HG03342 (cell line): ENCODE measurements at regions not wholly inside any gene's neighbourhood (a gene's known extent, or its start where the extent isn't known, plus 50 kb on each side); places are given as distances from the start of the nearest gene placed in this dataset.

Experiments used
- ATAC-seq: cut with Tn5 transposase; IDR thresholded peaks from one replicate; pipeline ENCODE4 v1.9.1; 2021; ENCODE audit warnings: mild to moderate bottlenecking, moderate library complexity; ENCODE audit not compliant: unreplicated experiment

DNA sequence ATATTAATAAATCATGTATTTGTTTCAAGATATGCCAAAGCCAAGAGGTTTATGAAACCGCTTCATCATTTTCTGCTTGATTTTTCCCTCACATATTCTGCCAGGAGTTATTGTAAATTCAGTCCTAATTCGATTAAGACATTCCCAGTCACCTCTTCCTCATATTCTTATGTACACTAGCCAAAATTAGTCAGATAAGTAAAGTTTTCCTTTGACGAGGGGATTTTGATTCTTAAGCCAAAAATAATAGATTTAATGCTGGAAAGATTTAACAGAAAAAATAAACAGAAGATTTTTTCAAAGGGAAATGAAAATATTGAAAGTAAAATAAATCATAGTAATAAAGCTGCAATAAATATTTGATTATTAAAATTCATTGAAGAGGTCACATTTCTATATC is 51.0 kb upstream of the VEGFC start:
- no peak for ATAC-seq

DNA sequence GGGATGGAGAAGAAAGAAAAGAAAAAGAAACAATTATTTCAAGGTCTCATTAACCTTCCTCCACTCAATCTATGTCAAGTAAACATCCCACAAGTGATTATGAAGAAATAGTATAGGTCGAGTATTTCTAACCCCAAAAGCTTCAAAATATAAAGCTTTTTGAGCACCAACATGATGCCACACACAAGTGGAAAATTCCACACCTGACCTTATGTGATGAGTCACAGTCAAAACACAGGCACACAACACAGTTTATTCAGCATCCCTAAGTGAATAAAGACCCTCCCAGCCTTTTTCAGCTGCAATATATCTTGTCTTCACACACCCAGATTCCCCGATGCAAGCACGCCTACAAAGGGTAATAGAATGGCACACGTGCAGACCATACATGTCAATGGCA is 51.7 kb upstream of the VEGFC start:
- ATAC-seq: no peak

DNA sequence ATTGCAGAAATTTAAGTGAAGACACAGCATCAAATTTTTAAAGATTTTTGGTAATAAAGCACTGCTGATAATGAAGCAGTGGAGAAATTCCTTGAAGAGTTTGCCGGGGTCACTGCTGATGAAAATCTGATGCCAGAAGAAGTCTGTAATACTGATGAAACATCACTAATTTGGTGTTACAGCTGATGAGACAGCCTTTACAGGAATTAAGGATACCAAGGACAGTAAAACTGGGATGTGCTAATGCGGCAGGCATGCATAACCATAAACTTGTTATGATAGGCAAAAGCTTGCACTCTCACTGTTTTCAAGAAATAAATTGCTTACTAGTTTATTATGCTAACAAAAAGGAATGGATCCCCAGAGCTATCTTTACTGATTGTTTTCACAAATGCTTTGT is 52.9 kb upstream of the VEGFC start:
- no peak for ATAC-seq

DNA sequence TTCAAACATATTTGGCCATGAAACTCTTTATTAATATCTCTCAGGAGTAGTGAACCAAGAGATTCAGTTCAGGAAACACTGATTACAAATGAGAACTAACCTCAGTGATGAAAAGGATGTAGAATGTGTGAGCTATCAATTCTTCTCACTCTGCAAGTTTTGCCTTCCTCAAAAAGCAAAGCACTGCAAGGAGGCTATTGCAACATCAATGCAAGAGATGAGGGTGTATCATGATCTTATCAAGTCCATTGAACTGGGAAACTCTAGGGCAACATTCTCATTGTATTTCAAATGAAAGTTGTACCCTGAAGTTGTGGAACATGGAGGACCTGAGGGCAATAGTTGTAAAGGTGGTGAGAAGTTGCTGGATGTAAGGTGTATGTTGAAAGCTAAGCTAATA is 56.4 kb upstream of the VEGFC start:
- ATAC-seq: no peak

DNA sequence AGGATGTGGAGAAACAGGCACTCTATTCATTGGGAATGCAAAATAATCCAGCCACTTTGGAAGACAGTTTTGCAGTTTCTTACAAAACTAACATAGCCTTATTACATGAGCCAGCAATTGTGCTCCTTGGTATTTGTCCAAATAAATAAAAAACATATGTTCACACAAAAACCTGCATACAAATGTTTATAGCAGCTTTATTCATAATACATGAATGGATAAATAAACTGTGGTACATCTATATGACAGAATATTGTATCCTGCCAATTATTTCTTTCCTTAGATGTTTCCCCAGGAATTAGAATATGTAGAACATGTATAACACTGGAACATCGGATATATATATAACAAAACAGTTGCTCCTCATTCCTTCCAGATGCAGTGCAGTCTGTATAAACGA is 57.7 kb upstream of the VEGFC start:
- ATAC-seq: no peak

DNA sequence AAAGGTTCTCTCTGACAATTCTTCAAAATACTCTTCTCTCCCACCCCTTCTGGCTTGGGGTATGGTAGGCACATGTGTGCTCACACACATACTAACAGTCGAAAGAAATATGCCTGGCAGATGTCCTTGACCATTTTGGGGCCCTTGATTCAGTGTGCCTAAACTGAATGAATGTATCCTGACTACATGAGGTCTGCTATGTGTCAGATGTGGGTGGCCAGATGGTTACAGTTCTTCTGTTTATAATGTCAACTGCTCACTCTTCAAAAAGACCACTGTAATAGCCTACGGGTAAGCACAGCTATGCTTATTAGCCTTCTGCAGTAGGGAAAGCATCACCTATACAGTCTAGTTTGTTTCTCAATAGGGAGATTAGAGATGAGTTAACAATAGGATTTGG is 63.7 kb upstream of the VEGFC start:
- no peak for ATAC-seq

DNA sequence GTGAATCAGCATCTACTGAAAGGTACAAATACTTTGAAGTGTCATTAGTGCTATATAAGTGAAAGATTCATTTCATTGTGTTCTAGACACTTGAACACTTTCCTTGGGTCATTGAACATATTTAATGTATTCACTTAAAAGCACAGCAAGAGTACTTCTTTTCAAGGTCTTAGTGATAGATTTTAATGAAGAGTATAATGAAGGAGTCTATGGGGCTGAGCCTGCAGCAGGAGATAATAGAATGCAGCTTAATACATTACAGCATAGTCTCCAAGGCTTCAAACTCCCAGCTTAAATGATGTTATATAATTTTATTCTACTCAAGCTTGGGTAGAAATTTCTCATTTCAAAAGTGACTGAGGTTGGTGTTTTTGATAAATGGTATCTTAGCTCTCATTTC is 66.1 kb upstream of the VEGFC start:
- no peak for ATAC-seq

DNA sequence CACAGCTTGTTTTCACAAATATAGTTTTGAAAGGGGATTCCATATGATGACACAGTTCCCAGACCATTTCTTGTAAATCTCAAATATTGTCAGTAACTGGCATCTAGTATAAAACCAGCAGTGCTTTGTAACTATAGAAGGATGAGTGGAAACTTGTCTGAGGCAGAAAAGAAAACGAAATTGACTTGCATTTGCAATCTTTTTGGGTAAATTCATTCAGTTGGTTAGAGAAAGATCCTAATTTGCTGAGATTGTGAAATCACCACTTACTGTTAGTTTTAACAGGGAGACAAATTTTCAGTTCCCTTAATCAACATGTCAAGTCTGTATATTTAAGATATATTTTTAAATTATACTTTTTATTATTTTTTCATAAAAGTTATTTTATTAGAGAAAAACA is 71.5 kb upstream of the VEGFC start:
- no peak for ATAC-seq

DNA sequence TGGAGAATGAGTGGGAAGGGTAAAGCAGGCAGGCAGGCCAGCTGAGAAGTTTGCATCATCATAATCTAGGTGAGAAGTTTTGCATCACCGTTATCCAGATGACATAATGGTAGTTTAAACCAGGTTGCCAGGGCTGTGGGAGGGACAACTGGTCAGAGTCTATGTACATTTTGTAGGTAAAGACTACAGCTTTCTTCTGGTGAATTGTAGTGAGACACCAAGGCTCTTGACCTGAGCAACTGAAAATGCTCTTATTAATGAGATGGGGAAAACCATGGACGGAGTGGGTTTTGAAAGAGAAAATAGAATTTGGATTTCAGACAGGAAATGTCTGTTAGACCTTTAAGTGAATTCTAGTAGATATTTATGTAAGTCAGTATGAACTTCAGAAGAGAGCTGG is 76.0 kb upstream of the VEGFC start:
- ATAC-seq: no peak

DNA sequence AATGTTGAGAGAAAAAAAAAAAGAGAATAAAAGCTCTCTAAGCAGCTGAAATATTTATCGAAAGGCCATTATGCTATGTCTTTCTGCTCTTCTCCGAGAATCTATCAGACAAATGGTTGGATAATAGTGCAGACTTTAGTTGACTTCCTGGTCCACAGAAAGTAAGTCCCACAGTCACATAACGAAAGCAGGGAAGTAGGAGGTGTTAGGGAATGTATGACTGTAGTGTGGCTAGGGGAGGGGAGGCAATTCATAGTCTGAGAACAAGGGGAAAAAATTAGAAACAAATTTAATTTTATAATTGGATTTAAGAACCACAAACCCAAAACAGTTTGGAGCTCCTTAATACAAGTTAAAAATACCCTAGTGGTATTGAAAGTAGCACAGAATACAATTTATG is 79.7 kb upstream of the VEGFC start:
- ATAC-seq: no peak

DNA sequence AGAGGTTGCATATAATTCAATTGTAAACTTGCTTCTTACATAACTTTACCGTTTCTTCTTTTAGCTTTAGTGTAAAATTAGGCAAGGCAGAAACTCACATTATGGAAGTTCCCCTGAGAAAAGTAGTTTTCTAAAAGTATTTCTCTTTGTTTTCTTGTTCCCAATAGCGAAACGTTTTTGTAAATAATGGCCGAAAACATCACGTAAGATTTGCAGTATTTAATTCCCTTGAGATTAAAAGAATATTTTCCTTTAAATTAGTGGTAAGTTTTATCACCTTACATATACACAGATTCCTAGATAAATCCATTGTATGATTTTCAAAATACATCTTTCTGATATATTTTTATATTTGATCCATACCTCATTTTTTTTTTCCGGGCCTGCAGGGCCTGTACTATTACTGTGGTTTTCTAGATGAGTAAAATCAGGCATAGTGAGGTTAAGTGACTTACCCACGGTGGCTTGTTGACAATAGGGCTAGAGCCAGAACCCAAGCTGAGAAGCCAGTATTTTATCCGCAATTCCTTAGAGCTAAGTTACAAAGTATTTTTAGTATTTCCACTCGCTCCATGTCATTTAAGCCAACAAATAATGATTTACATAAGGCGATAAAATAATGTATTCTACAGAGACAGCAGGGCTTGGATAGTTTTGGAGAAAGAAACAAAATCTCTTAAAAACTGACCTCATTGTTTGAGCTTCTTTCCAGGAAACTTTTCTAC is 82.2 kb upstream of the VEGFC start:
- no peak for ATAC-seq

DNA sequence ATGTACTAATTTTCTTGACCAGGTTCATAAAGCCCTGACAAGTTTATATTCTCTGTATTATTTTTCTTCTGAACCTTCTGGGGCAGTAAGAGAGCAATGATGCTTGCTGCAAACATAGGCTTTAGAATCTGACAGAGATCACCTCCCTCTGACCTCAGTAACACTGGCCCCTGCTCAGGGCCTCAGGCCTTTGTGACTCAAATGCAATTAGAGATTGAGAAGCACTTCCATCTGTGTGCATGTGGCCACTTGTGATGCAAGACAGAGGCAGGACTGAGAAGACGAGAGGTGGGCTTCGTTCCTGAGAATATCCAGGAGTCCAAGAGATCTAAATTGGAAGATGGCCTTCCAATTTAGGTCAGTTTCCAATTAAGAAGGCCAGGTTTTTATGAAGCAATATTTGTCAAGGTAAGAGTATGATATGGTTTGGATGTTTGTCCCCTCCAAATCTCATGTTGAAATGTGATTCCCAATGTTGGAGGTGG is 82.8 kb upstream of the VEGFC start:
- no peak for ATAC-seq

DNA sequence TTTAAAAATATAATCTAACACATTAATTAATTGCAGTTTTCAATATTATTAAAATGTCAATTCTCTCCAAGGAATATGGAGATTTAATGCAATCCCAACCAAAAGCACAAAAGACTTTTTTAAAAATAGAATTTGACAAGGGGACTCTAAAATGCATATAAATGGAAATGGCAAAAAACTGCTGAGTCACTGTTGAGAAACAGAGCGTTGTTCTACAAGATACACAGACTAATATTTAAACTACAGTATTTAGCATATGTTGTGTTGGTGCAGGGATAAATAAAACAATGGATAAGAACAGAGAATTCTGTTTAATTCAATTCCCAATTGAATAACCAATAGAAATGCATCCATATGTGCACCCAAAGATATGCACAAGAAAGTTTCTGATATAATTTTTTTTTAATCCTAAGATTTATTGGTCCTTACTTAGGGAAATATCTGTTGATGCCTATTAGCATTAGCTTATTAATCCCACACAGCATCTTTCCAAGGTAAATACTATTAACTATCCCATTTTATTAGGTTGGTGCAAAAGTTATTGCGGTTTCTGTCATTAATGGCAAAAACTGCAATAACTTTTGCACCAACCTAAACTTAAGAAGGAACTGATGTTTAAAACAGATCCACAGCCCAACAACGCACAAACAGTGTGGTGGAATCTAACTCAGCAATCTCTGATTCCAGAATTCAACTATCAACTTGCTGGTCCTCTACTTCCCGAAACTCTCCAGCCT is 86.8 kb upstream of the VEGFC start:
- ATAC-seq: no peak

DNA sequence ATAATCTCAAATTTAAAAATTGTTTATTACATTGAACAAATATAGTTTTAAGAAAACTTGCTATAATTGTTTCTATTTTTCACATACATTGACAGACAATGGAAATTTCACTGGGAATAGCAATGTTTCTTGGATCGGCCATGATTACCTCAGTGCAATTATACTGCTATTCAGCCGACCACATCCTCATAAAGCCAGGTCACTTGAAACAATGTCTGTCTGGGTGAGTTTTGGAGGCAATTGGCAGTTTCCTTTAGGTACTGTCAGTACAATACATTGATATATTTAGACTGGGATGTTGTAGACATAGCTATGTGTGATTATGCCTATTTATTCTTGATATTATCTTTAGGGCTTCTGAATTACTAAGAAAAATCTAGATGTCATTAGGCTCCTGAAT is 89.5 kb upstream of the VEGFC start:
- no peak for ATAC-seq

DNA sequence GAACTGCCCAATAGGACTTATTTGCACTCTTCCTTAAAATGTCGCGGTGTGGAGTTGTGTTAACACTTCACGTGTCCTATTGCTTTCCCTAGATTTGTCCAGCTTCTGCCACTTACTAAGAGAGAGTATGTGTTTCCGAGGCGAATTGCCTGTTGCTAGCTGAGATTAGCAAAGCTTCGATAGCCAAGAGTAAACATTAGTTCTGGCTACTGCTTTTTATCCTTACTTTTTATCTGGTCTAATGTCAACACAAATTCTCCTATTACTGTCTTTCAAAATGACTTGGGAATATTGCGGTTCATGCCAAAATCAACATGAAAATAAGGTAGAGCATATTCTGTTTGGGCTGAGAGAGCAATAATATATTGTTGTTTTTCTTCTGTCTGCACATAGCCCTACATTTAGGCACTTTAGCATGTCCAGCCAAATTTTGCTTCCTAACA is 90.4 kb upstream of the VEGFC start:
- ATAC-seq: no peak

DNA sequence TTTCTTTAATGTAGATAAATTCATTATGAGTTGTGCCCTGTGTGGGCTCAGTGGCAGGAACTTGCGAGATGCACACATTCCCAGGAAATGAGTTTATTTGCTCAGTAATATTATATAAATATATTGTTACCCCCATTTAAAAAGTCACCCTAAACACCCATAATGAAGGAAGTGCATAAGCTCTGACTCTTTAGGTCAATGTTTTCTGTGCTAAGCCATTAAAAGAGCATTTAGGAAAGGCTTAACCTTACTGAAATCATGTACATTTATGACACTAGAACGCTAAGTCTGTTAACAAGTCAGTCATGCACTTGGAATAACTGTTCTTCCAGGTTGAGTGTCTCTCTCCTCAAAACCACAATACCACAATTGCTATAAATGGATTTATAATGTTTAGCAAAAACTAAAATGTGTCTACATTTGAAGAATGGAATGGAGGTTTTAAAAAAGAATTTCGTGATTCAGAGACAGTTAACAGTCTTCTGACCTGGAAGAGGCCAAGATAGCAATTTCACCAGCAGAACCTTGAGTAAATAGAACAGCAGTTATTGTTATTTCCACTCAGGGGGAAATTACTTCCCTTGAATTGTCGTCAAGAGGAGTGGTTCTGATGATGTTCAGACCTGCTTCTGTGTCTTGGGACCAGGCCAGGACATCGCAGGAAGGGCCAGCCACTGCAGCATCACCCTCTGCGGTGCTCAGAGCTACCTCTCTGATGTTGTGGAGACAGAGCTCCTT is 91.1 kb upstream of the VEGFC start:
- no peak for ATAC-seq

DNA sequence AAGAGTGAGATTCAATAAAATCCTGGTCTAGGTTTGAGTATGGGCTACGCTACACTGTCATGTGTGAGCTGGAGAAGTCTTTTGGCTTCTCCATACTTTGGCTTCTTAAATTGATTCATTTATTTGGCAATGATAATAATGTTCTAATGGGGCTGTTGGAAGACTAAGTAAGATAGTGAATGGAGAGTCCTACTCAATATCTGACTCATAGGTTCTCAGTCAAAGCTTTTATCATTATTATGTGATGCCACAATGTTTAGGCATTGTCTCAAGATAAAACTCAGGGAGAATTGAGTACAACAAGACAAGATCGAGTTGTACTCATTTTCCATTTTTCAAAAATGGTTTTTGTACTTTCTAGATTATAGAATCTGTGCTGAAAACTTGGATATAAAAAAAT is 92.5 kb upstream of the VEGFC start:
- ATAC-seq: no peak

DNA sequence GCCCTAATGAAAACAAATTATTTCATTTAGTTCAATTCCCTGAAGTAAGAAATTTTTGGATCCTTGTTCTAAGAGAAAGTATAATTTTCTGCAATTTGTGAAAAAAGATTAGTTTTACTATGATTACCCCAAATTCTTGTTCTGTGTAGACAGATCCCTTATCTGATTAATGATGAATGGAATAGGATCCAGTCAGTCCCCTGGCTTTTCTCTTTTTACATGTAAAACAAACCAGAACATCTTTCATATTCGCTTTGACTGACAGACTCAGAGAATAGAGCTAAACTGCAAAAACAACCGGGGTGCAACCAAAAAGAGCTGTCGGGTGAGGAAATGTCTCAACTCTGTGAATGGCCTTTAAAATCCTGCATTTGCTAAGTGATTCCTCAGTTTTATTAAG is 93.4 kb upstream of the VEGFC start:
- ATAC-seq: no peak

DNA sequence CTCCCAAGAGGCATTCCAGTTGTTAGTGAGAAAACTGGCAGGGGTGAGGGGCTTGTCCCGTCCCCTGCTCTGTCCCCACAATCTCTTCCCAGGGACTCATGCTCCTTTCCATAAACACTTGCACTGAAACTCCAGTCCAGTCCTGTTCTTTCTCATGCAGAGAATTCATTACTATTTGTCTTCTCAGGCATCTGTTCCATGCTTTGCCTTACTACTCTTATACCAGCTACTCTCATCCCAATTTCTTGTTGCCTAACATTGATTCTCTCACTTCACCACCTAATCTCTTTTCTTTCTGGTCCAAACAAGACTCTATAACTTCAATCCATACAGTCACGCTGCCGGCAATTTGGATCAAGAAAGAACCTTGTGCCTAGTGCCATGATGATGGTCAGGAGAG is 97.1 kb upstream of the VEGFC start:
- no peak for ATAC-seq

DNA sequence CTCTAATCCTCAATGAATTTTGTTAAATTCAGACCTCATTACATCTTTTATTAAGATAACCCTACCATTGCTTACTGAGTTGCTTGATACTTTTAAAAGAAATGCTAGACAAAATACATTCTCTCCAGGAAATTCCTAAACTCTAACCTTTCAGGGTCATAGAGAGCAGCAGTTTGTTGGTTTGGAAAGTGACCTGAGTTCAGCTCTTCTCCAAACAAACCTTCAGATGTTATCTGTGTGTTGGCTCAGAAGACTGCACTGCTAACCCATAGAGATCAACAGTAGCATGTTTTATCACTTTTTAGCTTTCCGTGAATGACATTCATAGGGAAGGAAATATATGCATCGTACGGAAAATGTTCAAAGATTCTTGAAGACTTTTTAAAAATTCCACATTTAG is 101.8 kb upstream of the VEGFC start:
- no peak for ATAC-seq

DNA sequence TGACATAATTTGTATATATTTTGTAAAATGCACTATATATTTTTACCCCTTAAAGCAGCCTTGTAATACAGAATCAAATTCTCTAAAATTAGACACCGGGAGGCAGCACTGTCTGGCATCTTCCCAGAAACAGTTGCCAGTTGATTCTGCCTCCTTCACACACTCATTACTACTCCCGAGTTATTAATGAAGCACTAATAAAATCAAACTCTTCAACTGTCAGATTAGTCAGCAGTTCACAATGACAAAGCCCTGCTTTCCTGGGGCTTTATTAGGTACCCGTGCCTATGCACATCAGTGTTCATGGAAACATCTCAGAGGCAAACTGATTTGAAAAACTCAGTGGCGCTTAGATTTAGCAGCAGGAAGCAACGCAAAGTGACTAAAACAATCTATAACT is 103.5 kb upstream of the VEGFC start:
- ATAC-seq: no peak

DNA sequence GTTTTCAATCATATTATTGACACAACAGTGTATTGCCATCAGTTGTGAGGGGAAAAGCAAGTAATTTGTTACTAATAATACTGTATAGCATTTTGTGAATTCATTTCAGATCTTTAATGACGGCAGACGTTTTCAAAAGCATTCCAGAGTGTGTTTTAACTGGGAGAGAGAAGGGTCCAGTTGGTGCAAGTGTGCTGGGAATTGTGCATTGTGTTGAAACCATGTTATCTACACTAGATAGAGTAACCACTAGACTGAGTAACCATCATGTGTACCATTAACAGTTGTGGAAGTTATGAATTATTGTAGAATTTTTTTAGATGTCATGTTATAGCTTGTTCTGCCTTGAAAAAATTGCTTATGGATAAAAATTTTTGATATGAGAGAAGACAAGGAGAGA is 104.5 kb upstream of the VEGFC start:
- ATAC-seq: no peak
